PC-3 (cell line): ENCODE measurements at regions not wholly inside any gene's neighbourhood (a gene's known extent, or its start where the extent isn't known, plus 50 kb on each side); places are given as distances from the start of the nearest gene placed in this dataset.

Experiments used
- CTCF ChIP-seq: fragments of 300-600 bp; sonication (generic); conservative IDR thresholded peaks from 2 replicates; pipeline ENCODE4 v1.5.1; 2017; ENCODE audit warnings: antibody characterized with exemption, low read depth, mild to moderate bottlenecking, low read length
- EZH2 ChIP-seq: fragments of 300-600 bp; sonication (generic); IDR thresholded peaks from one replicate; pipeline ENCODE4 v1.6.1; 2017; ENCODE audit warnings: antibody characterized with exemption, mild to moderate bottlenecking, low read length; ENCODE audit not compliant: unreplicated experiment
- EZH2phosphoT487 ChIP-seq: fragments of 300-600 bp; sonication (generic); IDR thresholded peaks from 2 replicates; pipeline ENCODE4 v1.6.1; 2018; ENCODE audit warnings: mild to moderate bottlenecking, antibody characterized with exemption, low read length, borderline replicate concordance

GRCh38 chr5:73314395-73315257, 134.0 kb downstream of the FOXD1 start:
- TF ChIP-seq CTCF (no peak), EZH2phosphoT487 (no peak), EZH2 (no peak)
